ENCODE measurements at regions not wholly inside any gene's neighbourhood (a gene's known extent, or its start where the extent isn't known, plus 50 kb on each side); places are given as distances from the start of the nearest gene placed in this dataset.

GRCh38 chr15:97026781-97027180 lies 696.3 kb downstream of the NR2F2 start:
- no peak for DNase-seq (ENCODE audit: low spot score)

- DNase-seq (ENCODE audit: low spot score) = no peak
Observed at GRCh38 chr15:97027772-97028171, 697.3 kb downstream of the NR2F2 start.

DNA sequence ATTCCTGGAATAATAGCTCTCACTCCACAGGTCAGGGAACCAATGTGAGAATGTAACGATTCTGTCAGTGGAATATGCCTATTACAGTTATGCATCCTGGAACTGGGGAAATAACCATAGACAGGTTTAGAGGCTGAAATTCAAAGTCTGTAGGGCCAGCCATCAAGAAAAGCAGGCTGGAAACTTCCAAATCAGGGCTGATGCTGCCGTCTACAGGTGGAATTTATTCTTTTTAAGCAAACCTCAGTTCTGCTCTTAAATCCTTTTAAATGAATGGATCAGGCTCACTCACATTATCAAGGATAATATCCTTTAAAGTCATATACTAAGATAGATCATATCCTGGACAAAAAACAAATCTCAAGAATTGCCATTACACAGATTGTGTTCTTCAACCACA lies 699.8 kb downstream of the NR2F2 start:
- DNase-seq (ENCODE audit: low spot score) = no peak

DNA sequence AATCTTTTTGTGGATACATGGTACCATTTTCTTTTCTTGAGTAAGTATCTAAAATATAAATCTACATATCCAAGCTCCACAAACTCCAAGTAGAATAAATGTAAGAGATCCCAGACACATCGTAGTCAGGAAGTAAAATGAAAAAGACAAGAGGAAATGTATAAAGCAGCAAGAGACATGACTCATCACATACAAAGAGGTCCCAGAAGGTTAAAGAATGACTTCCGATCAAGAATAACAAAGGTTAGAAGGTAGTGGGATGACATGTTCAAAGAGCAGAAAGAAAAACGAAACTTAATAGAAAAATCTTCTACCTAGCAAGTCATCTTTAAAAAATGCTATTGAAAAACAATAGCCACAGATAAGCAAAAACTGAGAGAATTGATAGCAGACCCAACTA lies 705.8 kb downstream of the NR2F2 start:
- DNase-seq (ENCODE audit: low spot score) = no peak

- DNase-seq (ENCODE audit: low spot score) = no peak
Observed at GRCh38 chr15:97037080-97037479, 706.6 kb downstream of the NR2F2 start.

DNA sequence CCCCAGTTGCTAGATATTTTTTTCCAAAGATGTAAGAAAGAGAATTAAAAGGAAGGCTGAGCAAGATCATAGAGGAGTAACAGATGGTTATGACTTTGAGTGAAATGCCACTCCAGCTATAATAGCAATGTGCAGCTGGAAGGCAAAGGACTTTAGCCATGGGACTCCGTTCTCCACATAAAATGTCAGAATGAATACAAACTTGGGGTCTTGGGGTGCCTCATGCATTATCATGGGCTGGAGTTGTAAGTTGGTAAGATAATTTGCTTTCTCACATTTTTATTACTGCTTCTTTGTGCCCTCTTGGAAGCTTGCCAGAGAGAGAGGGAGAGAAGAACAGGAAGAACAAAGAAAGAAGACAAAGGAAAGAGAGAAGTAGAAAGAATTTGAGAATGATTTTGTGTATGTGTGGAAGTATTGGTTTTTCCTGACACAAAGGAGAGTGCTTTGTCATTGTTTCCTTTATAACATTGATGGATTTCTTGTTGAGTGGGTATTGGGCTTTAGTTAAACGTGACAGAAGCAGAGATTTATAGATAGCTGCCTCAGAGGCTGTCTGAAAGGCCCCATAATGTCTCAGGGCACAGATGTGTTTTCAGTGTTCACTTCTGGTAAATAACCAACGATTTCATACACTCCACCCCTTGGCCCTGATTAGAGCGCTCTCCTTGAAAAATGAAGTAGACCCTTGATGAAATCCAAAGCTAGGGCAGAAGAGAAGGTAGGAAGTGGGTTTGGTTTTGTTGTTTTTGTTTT lies 715.3 kb downstream of the NR2F2 start:
- no peak for DNase-seq (ENCODE audit: low spot score)

- no peak for DNase-seq (ENCODE audit: low spot score)
Observed at GRCh38 chr15:97052513-97052912, 722.0 kb downstream of the NR2F2 start.

- DNase-seq (ENCODE audit: low spot score) = no peak
Observed at GRCh38 chr15:97053635-97054034, 723.1 kb downstream of the NR2F2 start.

DNA sequence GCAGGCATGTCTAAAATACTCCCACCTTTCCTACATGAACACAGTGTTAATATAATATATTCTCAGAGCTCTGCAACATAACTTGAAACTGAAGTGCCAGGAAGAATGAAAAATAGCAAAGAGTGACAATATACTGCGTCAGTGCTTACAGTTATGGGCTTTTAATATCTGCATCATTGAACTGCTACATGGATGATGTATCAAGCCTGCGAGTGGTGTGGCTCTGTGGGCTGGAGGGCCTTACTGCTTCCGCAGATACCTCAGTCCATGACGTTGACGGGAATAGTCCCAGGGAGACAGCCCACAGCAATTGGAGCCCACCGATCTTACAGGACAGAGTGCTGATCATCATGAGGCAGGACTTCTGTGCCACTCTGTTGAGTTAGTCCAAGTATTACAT lies 727.0 kb downstream of the NR2F2 start:
- no peak for DNase-seq (ENCODE audit: low spot score)

DNA sequence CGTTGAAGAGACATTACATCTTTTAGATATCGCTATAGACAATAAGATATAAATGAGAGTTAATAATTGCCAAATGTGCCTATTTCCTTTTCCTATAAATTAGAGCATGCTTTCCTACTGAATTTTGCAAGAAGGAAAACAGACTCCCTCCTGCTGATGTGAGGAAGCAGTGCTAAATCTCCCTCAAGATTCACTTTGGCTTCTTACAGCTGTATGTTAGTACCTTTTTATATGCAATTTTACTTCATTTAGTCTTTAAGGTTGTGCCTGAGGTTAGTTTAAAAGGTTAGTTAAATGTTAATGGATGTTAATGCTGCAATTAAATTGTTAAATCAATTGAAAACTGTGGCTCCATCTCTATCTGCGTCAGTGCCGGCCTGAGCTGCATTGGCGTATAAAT lies 728.8 kb downstream of the NR2F2 start:
- DNase-seq (ENCODE audit: low spot score) = no peak

- no peak for DNase-seq (ENCODE audit: low spot score)
Observed at GRCh38 chr15:97061392-97061791, 730.9 kb downstream of the NR2F2 start.

- no peak for DNase-seq (ENCODE audit: low spot score)
Observed at GRCh38 chr15:97071668-97072067, 741.2 kb downstream of the NR2F2 start.

DNA sequence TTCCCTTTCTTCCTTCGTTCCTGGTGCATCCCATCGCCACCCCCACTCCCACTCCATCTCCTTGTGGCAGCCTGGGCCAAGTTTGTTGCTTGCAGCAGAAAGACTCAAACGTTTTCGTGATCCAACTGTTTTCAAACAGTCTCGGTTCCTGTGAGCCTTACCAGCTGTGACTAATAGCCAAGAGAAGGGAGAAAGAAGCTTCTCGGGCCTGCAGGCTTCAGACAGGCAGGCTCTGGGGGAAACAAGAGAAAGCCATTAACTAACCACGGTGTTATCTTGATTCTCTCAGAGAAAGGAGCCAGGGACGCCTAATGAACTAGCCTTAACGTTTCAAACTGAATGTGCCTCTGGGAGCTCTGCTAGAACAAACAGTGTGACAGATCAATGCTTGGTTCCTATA lies 742.0 kb downstream of the NR2F2 start:
- no peak for DNase-seq (ENCODE audit: low spot score)

DNA sequence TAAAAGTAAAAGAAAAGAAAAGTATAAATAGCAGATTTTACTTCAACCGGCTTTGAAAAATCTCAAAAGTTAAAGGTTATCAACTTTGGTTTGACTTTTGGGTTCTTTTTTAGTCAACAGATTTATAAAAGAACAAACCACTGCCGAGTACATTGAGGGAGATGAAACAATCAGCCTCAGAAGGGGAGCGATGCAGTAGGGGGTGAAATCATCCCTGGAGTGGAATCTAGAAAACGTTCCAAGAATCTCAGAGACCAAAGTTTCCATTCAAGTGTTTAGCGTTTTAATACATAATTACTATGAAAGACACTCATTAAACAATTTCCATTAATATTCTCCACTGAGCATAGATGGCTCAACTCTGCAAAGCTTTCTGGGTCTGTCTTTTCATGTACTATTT lies 745.5 kb downstream of the NR2F2 start:
- DNase-seq (ENCODE audit: low spot score) = no peak

DNA sequence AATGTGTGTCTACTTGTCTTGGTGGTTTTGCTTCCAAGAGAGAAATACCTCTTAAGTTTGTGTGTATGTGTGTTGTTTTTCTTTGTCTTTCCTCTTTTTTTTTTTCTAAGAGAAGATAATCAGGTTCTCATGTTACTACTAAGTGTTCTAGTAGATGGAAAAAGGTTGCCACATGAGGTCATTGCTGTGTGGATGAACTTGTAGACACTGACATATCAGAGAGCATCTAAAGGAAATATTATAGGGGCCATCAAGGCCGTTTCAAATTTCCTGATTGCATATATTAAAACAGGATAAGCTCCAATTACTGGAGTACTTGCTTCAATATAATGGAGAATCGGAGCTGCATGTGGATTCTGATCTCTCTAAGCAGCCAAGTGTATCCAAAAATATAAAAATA lies 747.5 kb downstream of the NR2F2 start:
- DNase-seq (ENCODE audit: low spot score) = no peak

DNA sequence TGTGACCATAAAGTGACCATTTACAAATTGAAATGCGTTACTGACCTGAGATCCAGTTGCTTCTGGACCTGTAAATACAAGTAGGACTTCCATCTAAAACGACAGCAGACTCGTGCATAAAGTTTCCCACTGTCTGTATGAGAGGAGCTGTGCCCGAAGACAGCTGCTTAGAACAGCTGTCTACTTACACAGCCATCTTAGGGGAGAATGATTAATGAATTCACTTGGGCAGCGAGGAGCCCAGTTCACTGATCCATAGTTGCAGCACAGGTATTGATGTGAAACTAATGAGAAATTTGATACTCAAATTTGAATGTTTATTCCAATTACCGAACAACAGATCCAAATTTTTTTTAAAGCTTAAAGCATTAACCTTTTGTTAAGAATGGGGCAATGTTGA lies 748.1 kb downstream of the NR2F2 start:
- DNase-seq (ENCODE audit: low spot score) = no peak

DNA sequence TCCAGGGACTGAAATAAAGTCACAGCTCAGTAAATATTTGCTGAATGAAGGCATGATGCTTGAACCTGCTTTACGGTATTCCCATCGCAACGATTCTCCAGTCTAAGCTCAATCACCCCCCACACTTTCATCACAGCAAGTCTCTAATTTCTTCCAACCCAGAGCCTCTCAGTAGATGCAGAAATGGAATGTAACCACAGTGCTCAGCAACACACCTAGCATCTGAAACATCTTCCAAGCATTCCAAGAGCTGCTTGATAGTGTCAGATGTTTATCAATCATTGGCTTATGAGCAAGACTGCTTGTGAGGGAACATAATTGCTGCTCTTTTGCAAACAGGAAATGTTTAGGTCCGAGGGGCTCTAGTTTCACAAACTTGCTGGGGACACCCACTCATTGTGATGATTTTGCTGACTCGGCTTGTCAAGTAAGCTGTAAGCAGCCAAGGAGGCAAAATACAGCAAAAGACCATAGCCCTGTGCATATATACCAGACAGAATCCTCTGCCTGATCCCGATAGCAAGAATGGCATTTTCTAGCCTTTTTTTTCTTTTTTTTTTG lies 751.2 kb downstream of the NR2F2 start:
- no peak for DNase-seq (ENCODE audit: low spot score)

DNA sequence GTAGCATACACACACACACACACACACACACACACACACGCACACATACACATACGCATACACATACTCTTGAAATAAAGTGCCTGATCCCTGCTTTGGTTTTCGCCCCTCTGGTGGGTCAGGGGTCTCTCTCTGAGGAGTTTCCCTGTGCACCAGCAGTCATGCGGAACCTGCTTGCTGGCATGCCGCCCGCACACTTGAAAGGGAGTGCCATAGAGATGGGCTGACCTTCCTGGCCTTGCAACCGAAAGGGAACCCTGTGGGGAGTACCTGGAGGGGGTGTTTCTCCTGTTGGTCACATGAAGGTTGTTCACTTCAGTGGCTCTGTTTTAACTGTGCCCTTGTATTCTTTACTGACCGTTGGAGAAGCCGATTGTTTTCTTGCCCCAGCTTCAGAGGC lies 752.3 kb downstream of the NR2F2 start:
- DNase-seq (ENCODE audit: low spot score) = no peak

DNA sequence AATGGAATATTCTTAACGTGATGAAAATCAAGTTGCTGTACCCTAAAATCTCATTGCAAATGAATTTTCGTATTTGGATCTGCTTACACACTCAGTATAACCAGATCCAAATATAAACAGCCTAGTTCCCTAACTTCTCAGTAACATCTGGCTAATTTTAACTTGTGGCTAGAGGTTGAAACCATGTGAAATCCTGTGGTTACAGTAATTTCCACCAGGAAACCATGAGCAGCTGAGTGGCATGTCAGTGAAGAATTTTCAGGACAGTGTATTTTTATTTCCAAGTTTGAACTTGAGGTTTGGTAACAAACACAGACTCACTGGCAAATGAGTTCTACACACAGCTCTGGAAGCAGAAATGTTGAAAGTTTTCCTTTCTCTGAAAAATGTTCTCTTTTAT lies 754.1 kb downstream of the NR2F2 start:
- DNase-seq (ENCODE audit: low spot score) = peak; percentile 4

DNA sequence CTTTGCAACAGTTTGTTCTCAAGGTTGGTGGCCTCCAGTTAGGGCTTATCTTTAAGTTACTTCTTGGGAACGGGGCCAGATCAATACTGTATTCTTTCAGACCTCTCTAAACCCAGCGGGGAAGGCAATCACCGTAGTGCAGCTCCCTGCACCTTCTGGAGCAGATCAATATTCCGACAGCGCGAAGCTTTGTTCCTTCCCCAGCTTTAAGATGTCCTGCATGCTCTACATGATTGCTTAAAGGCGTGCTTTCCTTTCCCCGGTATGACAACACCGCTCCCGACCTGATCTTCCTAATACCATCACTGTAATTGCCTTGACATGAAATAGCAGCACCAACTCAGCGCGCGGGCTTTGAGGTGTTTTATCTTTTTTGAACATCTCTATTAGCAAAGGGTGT lies 755.2 kb downstream of the NR2F2 start:
- DNase-seq (ENCODE audit: low spot score) = no peak

- no peak for DNase-seq (ENCODE audit: low spot score)
Observed at GRCh38 chr15:97087006-97087741, 756.7 kb downstream of the NR2F2 start.

DNA sequence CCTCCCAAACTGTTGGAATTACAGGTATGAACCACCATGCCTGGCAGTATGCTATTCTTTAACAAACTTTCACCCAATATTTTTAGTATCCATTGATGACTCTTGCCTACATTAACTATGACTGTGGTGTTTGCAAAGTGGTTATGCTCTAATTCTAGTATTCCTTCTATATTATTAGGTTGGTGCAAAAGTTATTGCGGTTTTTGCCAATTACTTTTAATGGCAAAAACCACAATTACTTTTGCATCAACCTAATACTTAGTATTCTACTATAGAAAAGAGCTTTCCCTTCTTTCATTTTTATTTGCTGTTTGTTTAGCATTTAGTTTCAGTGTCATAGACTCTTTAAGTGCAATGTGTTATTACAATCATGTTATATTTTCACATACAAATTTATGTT lies 760.6 kb downstream of the NR2F2 start:
- DNase-seq (ENCODE audit: low spot score) = no peak

DNA sequence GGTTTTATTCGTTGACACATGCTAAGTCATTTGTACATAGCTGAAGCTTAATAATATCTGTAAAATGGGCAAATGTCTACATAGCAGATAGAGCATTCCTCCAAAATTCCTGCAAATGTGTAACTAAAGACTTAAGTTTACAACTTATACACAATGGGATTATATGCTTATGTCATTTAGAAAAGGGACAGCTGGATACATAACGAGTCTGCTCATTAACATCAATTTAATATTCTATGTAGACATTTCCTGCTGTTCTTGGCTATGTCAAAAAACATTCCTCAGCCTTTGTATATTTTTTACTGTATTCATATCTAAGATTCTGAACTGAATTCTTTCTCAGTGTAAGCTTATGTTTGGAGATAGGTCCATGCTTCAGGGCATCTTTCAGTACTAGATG lies 762.2 kb downstream of the NR2F2 start:
- DNase-seq (ENCODE audit: low spot score) = no peak

All from GM03348 (cell line).